Bronchial epithelial cell (primary cell): ENCODE measurements at regions not wholly inside any gene's neighbourhood (a gene's known extent, or its start where the extent isn't known, plus 50 kb on each side); places are given as distances from the start of the nearest gene placed in this dataset.

Experiments used
- DNase-seq: peaks from one replicate; pipeline ENCODE4 v3.0.0-alpha.2; 2010; ENCODE audit warnings: low read depth
- FAIRE-seq: peaks from 2 replicates; lab custom pipeline; 2011; peaks lifted over from hg19 to GRCh38; lab: Jason Lieb, UNC
- H3K27me3 ChIP-seq: 2 replicates; pipeline ENCODE4 v1.5.1; 2011; ENCODE audit warnings: low read length; ENCODE audit not compliant: control insufficient read depth, insufficient read depth
- H3K36me3 ChIP-seq: 2 replicates; pipeline ENCODE4 v1.5.1; 2011; ENCODE audit warnings: low read length; ENCODE audit not compliant: control insufficient read depth, insufficient read depth
- H3K4me3 ChIP-seq: 2 replicates; pipeline ENCODE4 v1.5.1; 2011; ENCODE audit warnings: mild to moderate bottlenecking, low read depth, low read length, control low read depth
- CTCF ChIP-seq: IDR thresholded peaks from 2 replicates; pipeline ENCODE4 v1.5.1; 2011; ENCODE audit warnings: mild to moderate bottlenecking, moderate library complexity, low read length, control low read depth, inconsistent platforms; ENCODE audit not compliant: insufficient read depth, severe bottlenecking

- DNase-seq: no peak
- no peaks in the 10 kb centered on the region for H3K36me3 ChIP-seq
- no peaks in the 10 kb centered on the region for H3K27me3 ChIP-seq
- H3K4me3 ChIP-seq: no peak overlapping the region
- no peak for FAIRE-seq
- no peak for TF ChIP-seq CTCF
Observed at GRCh38 chr2:181198183-181198864, 217.9 kb downstream of the UBE2E3 start.

DNA sequence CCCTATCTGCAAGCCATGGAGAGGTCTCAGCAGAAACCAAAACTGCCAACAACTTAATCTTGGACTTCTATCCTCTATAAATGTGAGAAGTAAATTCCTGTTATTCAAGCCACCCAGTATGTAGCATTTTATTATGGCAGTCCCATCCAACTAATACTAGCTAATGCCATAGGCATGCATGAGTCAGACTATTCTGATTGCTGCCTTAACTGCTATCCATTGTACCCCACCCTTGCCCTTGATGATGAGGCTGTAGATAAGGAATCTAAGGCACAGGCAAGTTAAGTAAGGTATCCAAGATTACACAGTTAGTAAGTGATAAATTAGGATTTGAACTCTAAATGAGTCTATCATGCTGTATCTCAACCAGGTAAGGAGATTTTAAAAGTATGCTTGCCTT lies 223.0 kb downstream of the UBE2E3 start:
- no peaks in the 10 kb centered on the region for H3K36me3 ChIP-seq
- DNase-seq: peak; percentile 94
- FAIRE-seq: no peak
- no peak overlapping the region for H3K4me3 ChIP-seq
- no peaks in the 10 kb centered on the region for H3K27me3 ChIP-seq
- no peak for TF ChIP-seq CTCF

DNA sequence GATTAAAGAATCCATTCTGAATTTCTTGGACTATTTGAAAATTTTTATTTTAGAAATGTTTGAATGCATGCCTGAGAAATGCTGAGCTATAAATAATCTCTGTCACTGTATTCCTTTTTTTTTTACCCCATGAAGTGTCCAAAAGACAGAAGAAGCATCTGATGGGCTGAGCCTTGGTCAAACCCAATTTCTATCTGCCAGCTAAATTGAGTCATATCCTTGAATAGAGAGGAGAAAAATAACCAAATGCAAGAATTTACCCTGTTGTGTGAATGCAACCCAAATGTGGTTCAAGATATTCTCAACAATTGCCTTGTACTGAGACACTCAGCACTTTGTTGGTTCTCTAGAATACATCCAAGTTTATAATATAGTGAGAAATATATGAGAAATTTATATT lies 223.5 kb downstream of the UBE2E3 start:
- no peaks in the 10 kb centered on the region for H3K27me3 ChIP-seq
- no peak overlapping the region for H3K4me3 ChIP-seq
- FAIRE-seq (no peak), DNase-seq (no peak)
- no peak for TF ChIP-seq CTCF
- no peaks in the 10 kb centered on the region for H3K36me3 ChIP-seq

- no peaks in the 10 kb centered on the region for H3K36me3 ChIP-seq
- DNase-seq (no peak), FAIRE-seq (no peak)
- H3K27me3 ChIP-seq: no peaks in the 10 kb centered on the region
- no peak for TF ChIP-seq CTCF
- H3K4me3 ChIP-seq: no peak overlapping the region
Observed at GRCh38 chr2:181218401-181218821, 238.0 kb downstream of the UBE2E3 start.

DNA sequence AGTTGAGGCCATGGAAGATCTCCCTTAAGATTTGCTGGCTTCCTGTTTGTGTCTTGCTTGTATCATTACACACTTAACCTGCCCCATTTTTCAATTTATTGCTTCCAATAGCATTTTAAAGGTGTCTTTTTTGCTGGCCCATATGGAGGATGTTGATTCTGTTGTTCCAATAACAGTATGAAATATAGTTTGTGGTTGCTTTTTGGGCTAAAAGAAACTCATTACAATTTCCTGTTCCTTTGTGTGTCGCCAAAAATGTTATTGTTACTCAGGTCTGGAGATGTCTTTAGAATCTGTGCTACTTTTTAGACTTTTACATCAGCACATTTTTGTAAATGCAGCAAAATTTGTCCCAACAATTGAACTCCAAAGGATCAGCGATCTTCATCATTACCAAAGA lies 234.0 kb upstream of the ITGA4 start:
- Histone ChIP-seq H3K27me3 (no peaks in the 10 kb centered on the region), H3K36me3 (no peaks in the 10 kb centered on the region), H3K4me3 (no peak overlapping the region)
- no peak for TF ChIP-seq CTCF
- FAIRE-seq (no peak), DNase-seq (no peak)

DNA sequence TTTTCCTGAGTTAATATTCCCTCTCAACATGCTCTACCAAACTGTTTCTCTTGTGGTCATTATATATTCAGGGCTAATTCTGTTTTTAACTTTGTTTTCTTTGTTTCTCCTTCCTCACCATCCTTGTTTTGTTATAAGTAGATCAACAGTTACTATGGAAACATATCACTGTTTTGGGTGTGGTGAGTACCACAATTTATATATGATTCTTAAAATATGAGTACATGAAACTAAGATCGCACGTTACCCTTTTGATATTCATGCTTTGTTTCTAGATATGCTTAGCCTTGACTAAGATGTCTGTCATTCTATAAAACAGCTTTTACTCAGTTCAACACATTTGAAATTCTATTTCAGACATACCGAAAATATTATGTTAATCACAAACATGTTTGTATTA lies 232.3 kb upstream of the ITGA4 start:
- FAIRE-seq: no peak
- Histone ChIP-seq H3K36me3 (no peaks in the 10 kb centered on the region), H3K27me3 (no peaks in the 10 kb centered on the region), H3K4me3 (no peak overlapping the region)
- TF ChIP-seq CTCF: no peak
- no peak for DNase-seq
